ENCODE measurements at regions not wholly inside any gene's neighbourhood (a gene's known extent, or its start where the extent isn't known, plus 50 kb on each side); places are given as distances from the start of the nearest gene placed in this dataset.
"Not testable (repeated sequence)": the region's sequence is repeated elsewhere in the genome, so short reads cannot be mapped to it uniquely, and the experiment has no call there.

- no peak for DNase-seq
Measured at GRCh38 chr9:115575147-115575546, 457.2 kb upstream of the TNC start.

- DNase-seq = not testable (repeated sequence)
Measured at GRCh38 chr9:115585458-115585857, 467.5 kb upstream of the TNC start.

- no peak for DNase-seq
Measured at GRCh38 chr9:115587310-115587709, 469.4 kb upstream of the TNC start.

- DNase-seq = no peak
Measured at GRCh38 chr9:115590011-115590410, 472.1 kb upstream of the TNC start.

GRCh38 chr9:115591584-115591984, 473.6 kb upstream of the TNC start:
- DNase-seq = no peak

- DNase-seq = no peak
Measured at GRCh38 chr9:115593587-115594091, 475.7 kb upstream of the TNC start.

GRCh38 chr9:115594557-115594956, 476.6 kb upstream of the TNC start:
- DNase-seq = no peak

- DNase-seq = no peak
Measured at GRCh38 chr9:115596021-115596745, 478.2 kb upstream of the TNC start.

GRCh38 chr9:115596746-115597080, 478.8 kb upstream of the TNC start:
- DNase-seq = no peak

- DNase-seq = no peak
Measured at GRCh38 chr9:115597330-115597895, 479.5 kb upstream of the TNC start.

- DNase-seq = no peak
Measured at GRCh38 chr9:115598751-115599150, 480.8 kb upstream of the TNC start.

GRCh38 chr9:115599898-115600297, 481.9 kb upstream of the TNC start:
- DNase-seq = no peak

- DNase-seq = no peak
Measured at GRCh38 chr9:115601434-115601833, 483.5 kb upstream of the TNC start.

- no peak for DNase-seq
Measured at GRCh38 chr9:115604831-115605483, 487.0 kb upstream of the TNC start.

GRCh38 chr9:115606838-115607237, 488.9 kb upstream of the TNC start:
- no peak for DNase-seq

GRCh38 chr9:115614326-115614999, 496.5 kb upstream of the TNC start:
- no peak for DNase-seq

- no peak for DNase-seq
Measured at GRCh38 chr9:115615000-115615401, 497.0 kb upstream of the TNC start.

- no peak for DNase-seq
Measured at GRCh38 chr9:115615821-115616665, 498.1 kb upstream of the TNC start.

GRCh38 chr9:115616666-115617239, 498.8 kb upstream of the TNC start:
- no peak for DNase-seq

GRCh38 chr9:115625251-115625650, 507.3 kb upstream of the TNC start:
- DNase-seq = no peak

GRCh38 chr9:115625954-115626353, 508.0 kb upstream of the TNC start:
- no peak for DNase-seq

- DNase-seq = no peak
Measured at GRCh38 chr9:115627511-115627910, 509.6 kb upstream of the TNC start.
